ENCODE measurements at regions not wholly inside any gene's neighbourhood (a gene's known extent, or its start where the extent isn't known, plus 50 kb on each side); places are given as distances from the start of the nearest gene placed in this dataset.
"Not testable (repeated sequence)": the region's sequence is repeated elsewhere in the genome, so short reads cannot be mapped to it uniquely, and the experiment has no call there.

GRCh38 chr14:95818581-95818980 lies 58.1 kb upstream of the TUNAR start:
- DNase-seq (ENCODE audit: low spot score) = no peak

- DNase-seq (ENCODE audit: low spot score) = no peak
These were observed 59.4 kb upstream of the TUNAR start for GRCh38 chr14:95817271-95817670.

GRCh38 chr14:95816539-95816938 lies 60.1 kb upstream of the TUNAR start:
- DNase-seq (ENCODE audit: low spot score) = no peak

- no peak for DNase-seq (ENCODE audit: low spot score)
These were observed 61.4 kb upstream of the TUNAR start for GRCh38 chr14:95815226-95815690.

GRCh38 chr14:95814363-95815225 lies 62.0 kb upstream of the TUNAR start:
- DNase-seq (ENCODE audit: low spot score) = no peak

- no peak for DNase-seq (ENCODE audit: low spot score)
These were observed 64.8 kb upstream of the TUNAR start for GRCh38 chr14:95811813-95812212.

- no peak for DNase-seq (ENCODE audit: low spot score)
These were observed 68.3 kb upstream of the TUNAR start for GRCh38 chr14:95808371-95808770.

- no peak for DNase-seq (ENCODE audit: low spot score)
These were observed 79.8 kb upstream of the TUNAR start for GRCh38 chr14:95796788-95797187.

- no peak for DNase-seq (ENCODE audit: low spot score)
These were observed 74.0 kb upstream of the TCL1A start for GRCh38 chr14:95787941-95788340.

GRCh38 chr14:95786566-95786965 lies 72.6 kb upstream of the TCL1A start:
- no peak for DNase-seq (ENCODE audit: low spot score)

GRCh38 chr14:95784137-95784536 lies 70.2 kb upstream of the TCL1A start:
- peak; percentile 41 for DNase-seq (ENCODE audit: low spot score)

GRCh38 chr14:95776798-95777534 lies 63.0 kb upstream of the TCL1A start:
- DNase-seq (ENCODE audit: low spot score) = no peak

GRCh38 chr14:95774265-95775160 lies 60.6 kb upstream of the TCL1A start:
- DNase-seq (ENCODE audit: low spot score) = peak; percentile 12

GRCh38 chr14:95770777-95771176 lies 56.9 kb upstream of the TCL1A start:
- DNase-seq (ENCODE audit: low spot score) = no peak

- no peak for DNase-seq (ENCODE audit: low spot score)
These were observed 56.1 kb upstream of the TCL1A start for GRCh38 chr14:95769976-95770375.

- not testable (repeated sequence) for DNase-seq (ENCODE audit: low spot score)
These were observed 55.5 kb upstream of the TCL1A start for GRCh38 chr14:95769431-95769830.

- no peak for DNase-seq (ENCODE audit: low spot score)
These were observed 51.1 kb upstream of the TCL1A start for GRCh38 chr14:95765051-95765450.

GRCh38 chr14:95763875-95764274 lies 50.0 kb upstream of the TCL1A start:
- no peak for DNase-seq (ENCODE audit: low spot score)

Measured in umbilical cord (tissue), 1 donor.